IMR-90 (cell line): ENCODE measurements at regions not wholly inside any gene's neighbourhood (a gene's known extent, or its start where the extent isn't known, plus 50 kb on each side); places are given as distances from the start of the nearest gene placed in this dataset.

Source experiments
- BHLHE40 ChIP-seq: fragments of 150-350 bp; IDR thresholded peaks from 2 replicates; pipeline ENCODE4 v1.6.1; 2016; ENCODE audit warnings: mild to moderate bottlenecking, low read depth, low read length
- CEBPB ChIP-seq: IDR thresholded peaks from 2 replicates; pipeline ENCODE4 v1.6.1; 2012; ENCODE audit warnings: low read depth, low read length, improper control_type of control experiment
- FOS ChIP-seq: fragments of 150-350 bp; IDR thresholded peaks from 2 replicates; pipeline ENCODE4 v1.6.1; 2016; ENCODE audit warnings: low read depth, low read length
- MAZ ChIP-seq: IDR thresholded peaks from 2 replicates; pipeline ENCODE4 v1.6.1; 2012; ENCODE audit warnings: low read depth, mild to moderate bottlenecking, low read length, improper control_type of control experiment, moderate library complexity, borderline replicate concordance
- MXI1 ChIP-seq: IDR thresholded peaks from 2 replicates; pipeline ENCODE4 v1.6.1; 2012; ENCODE audit warnings: low read depth, mild to moderate bottlenecking, low read length, moderate library complexity, borderline replicate concordance
- NFE2L2 ChIP-seq: fragments of 150-350 bp; IDR thresholded peaks from 2 replicates; pipeline ENCODE4 v1.6.1; 2016; ENCODE audit warnings: low read depth, mild to moderate bottlenecking, low read length
- POLR2A ChIP-seq: IDR thresholded peaks from 2 replicates; pipeline ENCODE4 v1.6.1; 2012; ENCODE audit warnings: mild to moderate bottlenecking, low read depth, low read length
- RAD21 ChIP-seq: IDR thresholded peaks from 2 replicates; pipeline ENCODE4 v1.6.1; 2012; ENCODE audit warnings: low read length, improper control_type of control experiment
- RCOR1 ChIP-seq: IDR thresholded peaks from 2 replicates; pipeline ENCODE4 v1.6.1; 2012; ENCODE audit warnings: mild to moderate bottlenecking, low read length, improper control_type of control experiment; ENCODE audit not compliant: insufficient replicate concordance
- RFX5 ChIP-seq: IDR thresholded peaks from 2 replicates; pipeline ENCODE4 v1.8.0; 2012; ENCODE audit warnings: low read depth, mild to moderate bottlenecking, low read length, moderate library complexity
- SMC3 ChIP-seq: fragments of 150-350 bp; IDR thresholded peaks from 2 replicates; pipeline ENCODE4 v1.6.1; 2016; ENCODE audit warnings: low read depth, mild to moderate bottlenecking, antibody characterized with exemption, low read length, moderate library complexity
- TF ChIP-seq, protein P1 (sequence below): fragments of 150-350 bp; IDR thresholded peaks from 2 replicates; pipeline ENCODE4 v1.6.1; 2017; ENCODE audit warnings: mild to moderate bottlenecking, antibody characterized with exemption, low read length, low read depth
- TF ChIP-seq, protein P2 (sequence below): conservative IDR thresholded peaks from 2 replicates; pipeline ENCODE4 v1.5.1; 2012; ENCODE audit warnings: mild to moderate bottlenecking, low read depth, low read length, improper control_type of control experiment
- TF ChIP-seq, protein P3 (sequence below): fragments of 150-350 bp; IDR thresholded peaks from 2 replicates; pipeline ENCODE4 v1.6.1; 2016; ENCODE audit warnings: low read depth, mild to moderate bottlenecking, low read length, moderate library complexity, borderline replicate concordance

DNA sequence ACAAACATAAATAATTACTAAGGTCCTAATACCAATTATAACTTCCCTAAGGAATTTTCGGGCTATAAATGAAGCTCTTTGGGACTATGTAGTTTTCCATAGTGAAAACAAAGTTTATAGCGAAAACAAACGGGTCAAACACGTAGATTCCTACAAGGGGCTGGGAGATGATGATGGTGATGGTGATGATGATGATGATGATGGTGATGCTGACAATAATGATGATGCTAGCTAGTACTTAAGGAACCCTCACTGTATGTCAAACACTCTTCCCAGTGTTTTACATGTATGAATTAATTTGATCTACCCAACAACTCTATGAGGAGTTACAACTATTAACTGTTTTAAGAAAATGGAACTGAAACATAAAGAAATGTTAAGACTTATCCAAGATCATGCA lies 63.7 kb upstream of the PIK3R1 start:
- TF ChIP-seq, protein P1, sequence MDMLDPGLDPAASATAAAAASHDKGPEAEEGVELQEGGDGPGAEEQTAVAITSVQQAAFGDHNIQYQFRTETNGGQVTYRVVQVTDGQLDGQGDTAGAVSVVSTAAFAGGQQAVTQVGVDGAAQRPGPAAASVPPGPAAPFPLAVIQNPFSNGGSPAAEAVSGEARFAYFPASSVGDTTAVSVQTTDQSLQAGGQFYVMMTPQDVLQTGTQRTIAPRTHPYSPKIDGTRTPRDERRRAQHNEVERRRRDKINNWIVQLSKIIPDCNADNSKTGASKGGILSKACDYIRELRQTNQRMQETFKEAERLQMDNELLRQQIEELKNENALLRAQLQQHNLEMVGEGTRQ: no peak
- TF ChIP-seq, protein P2, sequence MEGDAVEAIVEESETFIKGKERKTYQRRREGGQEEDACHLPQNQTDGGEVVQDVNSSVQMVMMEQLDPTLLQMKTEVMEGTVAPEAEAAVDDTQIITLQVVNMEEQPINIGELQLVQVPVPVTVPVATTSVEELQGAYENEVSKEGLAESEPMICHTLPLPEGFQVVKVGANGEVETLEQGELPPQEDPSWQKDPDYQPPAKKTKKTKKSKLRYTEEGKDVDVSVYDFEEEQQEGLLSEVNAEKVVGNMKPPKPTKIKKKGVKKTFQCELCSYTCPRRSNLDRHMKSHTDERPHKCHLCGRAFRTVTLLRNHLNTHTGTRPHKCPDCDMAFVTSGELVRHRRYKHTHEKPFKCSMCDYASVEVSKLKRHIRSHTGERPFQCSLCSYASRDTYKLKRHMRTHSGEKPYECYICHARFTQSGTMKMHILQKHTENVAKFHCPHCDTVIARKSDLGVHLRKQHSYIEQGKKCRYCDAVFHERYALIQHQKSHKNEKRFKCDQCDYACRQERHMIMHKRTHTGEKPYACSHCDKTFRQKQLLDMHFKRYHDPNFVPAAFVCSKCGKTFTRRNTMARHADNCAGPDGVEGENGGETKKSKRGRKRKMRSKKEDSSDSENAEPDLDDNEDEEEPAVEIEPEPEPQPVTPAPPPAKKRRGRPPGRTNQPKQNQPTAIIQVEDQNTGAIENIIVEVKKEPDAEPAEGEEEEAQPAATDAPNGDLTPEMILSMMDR: no peak
- TF ChIP-seq MAZ (no peak), FOS (no peak), POLR2A (no peak), BHLHE40 (no peak), RAD21 (no peak), SMC3 (no peak), CEBPB (no peak), NFE2L2 (no peak), RCOR1 (no peak), MXI1 (no peak), RFX5 (no peak)
- TF ChIP-seq, protein P3, sequence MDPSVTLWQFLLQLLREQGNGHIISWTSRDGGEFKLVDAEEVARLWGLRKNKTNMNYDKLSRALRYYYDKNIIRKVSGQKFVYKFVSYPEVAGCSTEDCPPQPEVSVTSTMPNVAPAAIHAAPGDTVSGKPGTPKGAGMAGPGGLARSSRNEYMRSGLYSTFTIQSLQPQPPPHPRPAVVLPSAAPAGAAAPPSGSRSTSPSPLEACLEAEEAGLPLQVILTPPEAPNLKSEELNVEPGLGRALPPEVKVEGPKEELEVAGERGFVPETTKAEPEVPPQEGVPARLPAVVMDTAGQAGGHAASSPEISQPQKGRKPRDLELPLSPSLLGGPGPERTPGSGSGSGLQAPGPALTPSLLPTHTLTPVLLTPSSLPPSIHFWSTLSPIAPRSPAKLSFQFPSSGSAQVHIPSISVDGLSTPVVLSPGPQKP: no peak
